Muscle of back (tissue), 3 donors: ENCODE measurements at regions not wholly inside any gene's neighbourhood (a gene's known extent, or its start where the extent isn't known, plus 50 kb on each side); places are given as distances from the start of the nearest gene placed in this dataset.
"Not testable (repeated sequence)": the region's sequence is repeated elsewhere in the genome, so short reads cannot be mapped to it uniquely, and the experiment has no call there.

Experiments
- DNase-seq, 3 donors: peaks; one replicate each; pipeline versions ENCODE4 v3.0.0 to v3.0.0-alpha.2; 2013

GRCh38 chr4:160082432-160083207, 979.7 kb downstream of the RAPGEF2 start:
- DNase-seq = no peak

GRCh38 chr4:160091631-160092030, 988.8 kb downstream of the RAPGEF2 start:
- no peak for DNase-seq

DNA sequence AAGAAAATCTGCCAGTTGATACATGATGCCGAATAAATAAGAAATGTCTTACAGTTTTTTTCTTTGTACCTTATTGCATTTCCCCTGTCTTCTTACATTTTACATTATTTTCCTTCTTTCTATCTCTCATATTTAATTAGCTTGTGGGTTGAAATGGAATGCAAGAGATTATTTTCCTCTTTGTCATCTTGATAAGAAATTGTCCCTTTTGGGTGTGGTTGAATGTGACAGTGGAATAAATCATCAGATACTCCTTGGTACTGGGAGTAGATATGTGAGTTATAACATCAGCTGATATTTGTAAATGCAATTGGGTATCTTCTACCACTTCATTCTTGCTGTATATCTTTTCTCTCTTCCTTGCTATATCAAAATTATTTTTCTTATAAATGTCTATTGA, 997.4 kb downstream of the RAPGEF2 start:
- DNase-seq = no peak

GRCh38 chr4:160110891-160111290, 1008.0 kb downstream of the RAPGEF2 start:
- DNase-seq = no peak

GRCh38 chr4:160117686-160118085, 1014.8 kb downstream of the RAPGEF2 start:
- DNase-seq = no peak

GRCh38 chr4:160125576-160126287, 1022.9 kb downstream of the RAPGEF2 start:
- DNase-seq = not testable (repeated sequence)

DNA sequence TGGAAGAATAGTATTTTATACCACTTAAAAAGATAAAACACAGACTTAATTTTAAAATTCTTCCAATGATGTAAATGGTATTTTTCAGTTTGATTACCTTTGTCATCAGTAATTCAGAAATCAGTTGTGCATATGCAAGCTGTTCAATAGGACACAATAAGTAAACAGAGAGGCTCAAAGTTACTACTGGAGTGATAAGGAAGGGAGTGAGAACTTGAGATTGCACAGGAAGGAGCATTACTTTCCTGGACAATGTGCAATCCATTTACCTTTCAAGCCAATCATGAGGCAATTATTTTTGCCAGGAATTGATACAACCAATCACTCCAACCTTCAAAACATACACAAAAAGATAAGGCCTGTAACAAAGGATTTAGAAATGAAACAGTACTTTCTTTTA, 1024.3 kb downstream of the RAPGEF2 start:
- DNase-seq = no peak

DNA sequence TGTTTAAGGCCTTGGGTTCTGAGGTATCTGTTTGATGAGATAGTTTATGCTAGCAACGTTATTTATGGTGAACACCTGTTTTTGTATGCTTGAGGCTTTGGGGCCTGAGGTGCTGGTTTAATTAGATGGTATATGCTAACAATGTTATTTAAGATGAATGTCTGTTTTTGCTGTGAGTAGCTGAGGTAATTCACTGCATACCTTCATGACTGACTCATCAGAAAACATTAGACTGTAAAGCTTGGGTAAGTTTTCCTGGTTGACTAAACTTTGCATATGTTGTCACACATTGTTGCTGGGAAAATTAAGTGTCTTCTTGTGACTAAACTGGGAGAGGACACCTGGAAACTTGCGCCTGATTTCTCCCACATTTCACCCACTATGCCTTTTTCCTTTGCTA, 1026.6 kb downstream of the RAPGEF2 start:
- peak in 1 of 3 donors; percentile 14 for DNase-seq

- no peak for DNase-seq
Observed at GRCh38 chr4:160136021-160136420, 1033.1 kb downstream of the RAPGEF2 start.

GRCh38 chr4:160141206-160141605, 1038.3 kb downstream of the RAPGEF2 start:
- no peak for DNase-seq

- DNase-seq = no peak
Observed at GRCh38 chr4:160142579-160142978, 1039.7 kb downstream of the RAPGEF2 start.

GRCh38 chr4:160143574-160143973, 1040.7 kb downstream of the RAPGEF2 start:
- peak in 1 of 3 donors; percentile 20 for DNase-seq

DNA sequence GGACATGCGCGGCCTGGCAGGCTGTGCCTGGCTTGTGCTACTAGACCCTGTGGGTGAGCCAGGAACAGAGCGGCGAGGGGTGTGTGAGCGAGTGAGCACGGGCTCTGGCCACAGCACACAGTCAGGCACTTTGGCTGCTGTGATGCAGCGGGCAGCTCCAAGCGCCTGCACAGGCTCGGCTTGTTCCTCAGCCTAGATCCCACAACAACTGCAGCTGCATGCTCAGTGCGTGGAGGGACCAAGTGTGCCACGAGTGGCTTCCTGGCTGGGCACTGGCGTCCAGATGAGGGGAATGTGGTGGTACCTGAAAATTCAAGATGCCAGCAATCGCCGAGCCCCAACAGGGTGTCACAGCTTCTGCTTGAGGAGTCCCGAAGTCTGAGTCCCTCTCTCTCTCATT, 1056.6 kb downstream of the RAPGEF2 start:
- no peak for DNase-seq

DNA sequence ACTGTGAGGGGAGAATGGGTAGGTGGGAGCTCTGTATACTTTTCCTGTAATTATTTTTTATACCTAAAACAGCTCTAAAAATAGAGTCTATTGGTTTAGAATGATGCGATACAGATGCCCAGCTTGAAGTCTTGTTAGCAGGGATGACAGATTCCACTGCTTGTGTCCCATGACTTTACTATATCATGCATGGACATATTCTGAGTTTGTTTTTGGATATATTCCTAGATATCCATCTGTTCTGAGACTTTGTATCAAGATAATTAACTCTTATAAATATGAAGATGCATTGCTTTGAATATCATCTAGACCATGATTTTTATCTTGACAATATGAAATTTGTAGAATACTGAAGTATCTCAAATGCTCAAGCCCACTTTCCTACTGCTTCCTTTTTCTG, 1058.1 kb downstream of the RAPGEF2 start:
- no peak for DNase-seq

DNA sequence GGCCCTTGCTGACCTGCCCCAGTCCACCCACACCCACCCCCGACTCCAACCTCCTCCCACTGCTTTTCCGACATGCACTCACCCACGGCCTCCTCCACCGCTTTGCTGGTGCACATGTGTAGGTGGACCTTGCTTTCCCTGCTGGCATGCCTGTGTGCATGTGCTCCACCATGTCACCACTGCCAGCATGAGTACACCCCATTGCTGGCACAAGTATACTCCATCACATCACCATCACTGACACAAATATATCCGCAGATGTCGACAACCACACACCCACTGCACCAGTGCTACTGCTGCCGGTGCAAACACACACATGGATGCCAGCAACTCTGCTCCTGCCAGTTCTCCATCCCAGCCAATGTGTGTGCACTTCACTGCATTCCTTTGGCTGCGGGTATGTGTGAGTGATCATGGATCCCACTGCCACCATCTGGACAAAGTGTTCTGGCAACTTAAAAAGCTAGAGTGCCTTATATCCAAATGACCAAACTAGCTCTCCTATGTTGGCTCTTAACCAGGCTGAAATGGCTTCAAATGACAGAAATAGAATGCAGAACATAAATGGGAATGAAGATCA, 1072.3 kb downstream of the RAPGEF2 start:
- no peak for DNase-seq

DNA sequence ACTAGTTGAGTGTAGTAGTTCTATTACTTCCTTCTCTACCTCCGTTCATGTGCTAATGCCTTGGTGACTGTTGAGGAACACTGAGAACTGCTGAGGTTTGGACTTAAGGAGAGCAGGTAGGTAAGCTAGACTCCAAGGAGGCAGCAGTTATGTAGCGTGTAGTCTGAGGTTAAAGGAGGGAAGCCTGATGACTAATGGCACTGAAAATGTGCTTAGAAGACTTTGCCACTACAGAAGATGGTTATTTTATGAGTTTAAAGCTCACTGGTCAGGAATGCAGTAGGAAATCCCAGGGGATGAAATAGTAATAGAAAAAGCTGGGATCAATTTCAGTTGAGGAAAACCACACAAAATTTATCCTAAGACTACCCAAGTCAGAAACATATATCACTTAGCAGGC, 1077.3 kb downstream of the RAPGEF2 start:
- DNase-seq = peak in 1 of 3 donors; percentile 77

- DNase-seq = no peak
Observed at GRCh38 chr4:160182727-160183126, 1079.8 kb downstream of the RAPGEF2 start.

GRCh38 chr4:160184884-160185283, 1082.0 kb downstream of the RAPGEF2 start:
- peak in 1 of 3 donors; percentile 6 for DNase-seq

DNA sequence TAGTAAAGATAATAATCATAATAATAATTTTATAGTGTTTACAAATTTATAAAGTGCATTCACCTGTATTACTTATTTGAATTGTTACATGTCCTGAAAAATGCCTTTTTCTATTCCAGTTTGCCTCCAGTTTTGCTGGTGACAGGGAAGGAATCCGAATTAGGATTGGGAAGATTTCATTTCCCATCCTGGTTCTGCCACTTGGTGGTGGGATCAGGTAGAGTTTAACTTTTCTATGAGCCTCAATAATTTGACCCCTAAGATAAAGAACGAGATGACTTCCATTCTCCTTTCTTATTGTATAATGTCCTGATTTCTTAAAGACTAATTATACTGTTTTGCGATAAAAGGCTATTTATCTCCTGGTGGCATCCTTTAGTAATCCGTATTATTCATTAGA, 1090.9 kb downstream of the RAPGEF2 start:
- no peak for DNase-seq

DNA sequence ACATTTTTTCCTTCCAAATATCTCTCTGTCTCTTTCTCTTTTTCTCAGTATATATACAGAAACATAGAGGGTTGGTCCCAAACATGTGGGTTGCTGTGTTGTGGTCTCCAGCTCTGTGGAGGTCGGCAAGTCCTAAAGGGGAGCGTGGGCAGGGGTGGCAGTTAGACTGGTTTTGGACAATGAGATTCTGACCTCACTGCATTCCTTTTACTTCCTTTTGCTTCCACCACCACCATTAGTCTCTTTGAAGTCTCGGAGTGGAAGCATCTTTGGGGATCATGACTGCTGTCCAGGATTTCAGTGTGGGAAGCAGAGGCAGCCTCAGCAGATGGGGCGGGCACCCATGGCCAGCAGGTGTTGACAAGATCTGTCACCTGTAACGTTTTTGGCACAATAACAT, 1091.8 kb downstream of the RAPGEF2 start:
- no peak for DNase-seq

DNA sequence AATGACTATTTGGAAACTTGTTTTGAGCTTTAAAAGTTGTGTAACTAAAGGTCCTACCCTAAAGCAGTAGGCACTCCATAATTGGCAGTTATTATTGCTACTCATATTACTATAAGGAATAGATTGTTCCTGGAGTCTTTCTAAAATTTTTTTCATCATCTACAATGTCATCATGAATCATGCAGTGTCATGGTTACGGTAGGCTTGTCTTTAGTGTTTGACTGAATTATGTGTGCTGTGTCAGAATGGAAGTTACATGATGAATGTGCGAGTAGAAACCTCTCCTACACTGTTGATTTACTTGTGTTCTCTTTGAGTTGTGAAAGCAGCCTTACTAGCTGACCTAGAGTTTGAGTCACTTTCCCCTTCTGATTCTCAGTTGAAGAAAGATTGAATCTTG, 1099.9 kb downstream of the RAPGEF2 start:
- DNase-seq = peak in 1 of 3 donors; percentile 9

DNA sequence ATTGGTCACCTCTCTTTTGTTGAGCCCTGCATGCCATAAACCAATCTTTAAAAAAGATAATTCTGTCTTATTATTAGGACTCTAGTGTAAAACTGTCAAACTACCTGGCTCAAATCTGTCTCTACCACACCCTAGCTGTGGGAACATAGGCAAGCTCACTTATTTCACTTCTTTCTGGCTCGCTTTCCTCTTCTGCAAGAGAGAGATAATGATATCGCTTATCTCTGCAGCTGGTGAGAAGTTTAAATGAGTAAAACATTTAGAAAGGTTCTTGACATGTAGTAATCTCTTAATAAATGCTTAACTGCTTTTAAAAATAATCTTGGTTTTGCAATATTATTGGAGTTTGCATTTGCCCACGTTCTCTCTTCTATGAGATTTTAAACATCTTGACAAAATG, 1109.2 kb downstream of the RAPGEF2 start:
- no peak for DNase-seq

GRCh38 chr4:160213366-160213765, 1110.5 kb downstream of the RAPGEF2 start:
- no peak for DNase-seq
